CD14-positive monocyte (primary cell): ENCODE measurements at regions not wholly inside any gene's neighbourhood (a gene's known extent, or its start where the extent isn't known, plus 50 kb on each side); places are given as distances from the start of the nearest gene placed in this dataset.

Source experiments
- DNase-seq, 3 donors: peaks; one replicate each; pipeline ENCODE4 v3.0.0-alpha.2; 2011 to 2022
- H2AFZ ChIP-seq: 2 replicates; pipeline ENCODE4 v1.6.0; 2012; ENCODE audit warnings: mild to moderate bottlenecking, low read depth, low read length, inconsistent platforms; ENCODE audit not compliant: insufficient read depth, poor library complexity, severe bottlenecking
- H3K27ac ChIP-seq, 2 donors: 1 replicate in 1 of 2; 2 replicates in 1 of 2; pipeline ENCODE4 v1.5.1; 2012 to 2013; ENCODE audit warnings: low read length in 2 of 2, control low read depth in 1 of 2, inconsistent platforms in 1 of 2, low read depth in 1 of 2, mild to moderate bottlenecking in 1 of 2
- H3K27me3 ChIP-seq, 2 donors: one replicate each; pipeline versions ENCODE4 v1.6.0 to v1.6.1; 2011 to 2013; ENCODE audit warnings: low read length in 2 of 2; ENCODE audit not compliant: control insufficient read depth in 2 of 2, insufficient read depth in 2 of 2
- H3K36me3 ChIP-seq, 2 donors: replicated peaks in 1 of 2; 1 replicate in 1 of 2; 2 replicates in 1 of 2; pipeline versions ENCODE4 v1.5.1 to v1.6.1; 2012 to 2013; ENCODE audit warnings: low read length in 2 of 2, control low read depth in 1 of 2, inconsistent platforms in 1 of 2, mild to moderate bottlenecking in 1 of 2; ENCODE audit not compliant: insufficient read depth in 2 of 2, control insufficient read depth in 1 of 2
- H3K4me1 ChIP-seq, 2 donors: 1 replicate in 1 of 2; 2 replicates in 1 of 2; pipeline versions ENCODE4 v1.5.1 to v1.6.1; 2012 to 2013; ENCODE audit warnings: low read length in 2 of 2, control low read depth in 1 of 2, inconsistent platforms in 1 of 2, mild to moderate bottlenecking in 1 of 2, moderate library complexity in 1 of 2; ENCODE audit not compliant: insufficient read depth in 2 of 2, control insufficient read depth in 1 of 2
- H3K4me2 ChIP-seq: replicated peaks from 2 replicates; pipeline ENCODE3; 2012; ENCODE audit warnings: low read length, moderate library complexity, mild to moderate bottlenecking; ENCODE audit not compliant: poor library complexity, severe bottlenecking; ENCODE audit errors: extremely low read depth
- H3K4me3 ChIP-seq, 3 experiments: fragments of 200-600 bp in 1 of 3; sonication (generic) in 1 of 3; replicated peaks in 1 of 3; 1 replicate in 2 of 3; 2 replicates in 1 of 3; pipeline ENCODE4 v1.5.1; 2011 to 2013; ENCODE audit warnings: low read length in 3 of 3, mild to moderate bottlenecking in 3 of 3, control low read depth in 2 of 3, low read depth in 2 of 3, inconsistent platforms in 1 of 3, moderate library complexity in 1 of 3
- H3K79me2 ChIP-seq: 2 replicates; pipeline ENCODE4 v1.6.0; 2012; ENCODE audit warnings: mild to moderate bottlenecking, control low read depth, inconsistent platforms, low read length, moderate library complexity; ENCODE audit not compliant: insufficient read depth
- H3K9ac ChIP-seq: 2 replicates; pipeline ENCODE4 v1.6.0; 2017; ENCODE audit warnings: low read length, mild to moderate bottlenecking; ENCODE audit not compliant: insufficient read depth, poor library complexity, severe bottlenecking
- H3K9me3 ChIP-seq, 2 donors: replicated peaks in 1 of 2; 1 replicate in 1 of 2; 2 replicates in 1 of 2; pipeline versions ENCODE4 v1.5.1 to v1.6.1; 2012 to 2013; ENCODE audit warnings: low read length in 2 of 2, control low read depth in 1 of 2; ENCODE audit not compliant: control insufficient read depth in 1 of 2, insufficient read depth in 1 of 2
- H4K20me1 ChIP-seq: 2 replicates; pipeline ENCODE4 v1.6.0; 2012; ENCODE audit warnings: mild to moderate bottlenecking, low read length, control low read depth, moderate library complexity; ENCODE audit not compliant: insufficient read depth
- H3K27ac Mint-ChIP-seq, 7 donors: one replicate each; pipeline ENCODE4 v1.8.0; 2020; ENCODE audit warnings: mild to moderate bottlenecking in 7 of 7, mixed read lengths in 7 of 7, moderate library complexity in 6 of 7, inconsistent platforms in 2 of 7
- H3K27me3 Mint-ChIP-seq, 3 donors: one replicate each; pipeline ENCODE4 v1.8.0; 2021 to 2022; ENCODE audit warnings: low read depth in 3 of 3, mild to moderate bottlenecking in 3 of 3, mixed read lengths in 3 of 3, moderate library complexity in 3 of 3, inconsistent platforms in 1 of 3
- H3K36me3 Mint-ChIP-seq, 2 donors: one replicate each; pipeline ENCODE4 v1.8.0; 2020; ENCODE audit warnings: mixed read lengths in 2 of 2, inconsistent platforms in 1 of 2, mild to moderate bottlenecking in 1 of 2
- H3K4me1 Mint-ChIP-seq: one replicate; pipeline ENCODE4 v1.8.0; 2020; ENCODE audit warnings: mild to moderate bottlenecking, mixed read lengths
- H3K4me3 Mint-ChIP-seq, 2 donors: one replicate each; pipeline ENCODE4 v1.8.0; 2020; ENCODE audit warnings: mild to moderate bottlenecking in 2 of 2, mixed read lengths in 2 of 2, moderate library complexity in 1 of 2
- H3K9me3 Mint-ChIP-seq, 7 donors: one replicate each; pipeline ENCODE4 v1.8.0; 2020 to 2022; ENCODE audit warnings: mixed read lengths in 7 of 7, mild to moderate bottlenecking in 6 of 7, moderate library complexity in 6 of 7, inconsistent platforms in 2 of 7
- CTCF ChIP-seq: fragments of 200-600 bp; IDR thresholded peaks from one replicate; pipeline ENCODE4 v1.8.0; 2022; ENCODE audit warnings: antibody characterized with exemption, mild to moderate bottlenecking
- WGBS: methylation state at CpG from one replicate; pipeline ENCODE4 v1.1.5; 2013; ENCODE audit warnings: missing lambda C conversion rate; ENCODE audit not compliant: insufficient coverage; 5-methylcytosine and 5-hydroxymethylcytosine counted together
- intact Hi-C, 2 donors: fragments of 100-400 bp; cut with micrococcal nuclease; formaldehyde crosslinking; loops; one replicate each; pipeline versions ENCODE4 v1.15.0 to v1.15.1; 2023

GRCh38 chr12:127620735-127621355 lies 646.1 kb upstream of the TMEM132C start:
- WGBS = no CpG with 5 or more reads among the region's 2 CpGs
- no peaks in the 10 kb centered on the region for H3K4me1 Mint-ChIP-seq
- DNase-seq = no peak
- H3K27me3 Mint-ChIP-seq = peaks cover 0 to 6% (median 0%) of the 10 kb centered on the region in 3 donors
- no peak overlapping the region for H3K4me3 Mint-ChIP-seq
- Histone ChIP-seq H3K4me2 (no peak overlapping the region), H3K27ac (no peak overlapping the region), H3K79me2 (no peaks in the 10 kb centered on the region), H2AFZ (no peak overlapping the region), H3K27me3 (no peaks in the 10 kb centered on the region), H3K4me1 (no peaks in the 10 kb centered on the region), H3K9me3 (peaks cover 7 to 30% of the 10 kb centered on the region in 2 donors), H3K36me3 (no peaks in the 10 kb centered on the region), H3K9ac (no peak overlapping the region), H4K20me1 (no peaks in the 10 kb centered on the region), H3K4me3 (no peak overlapping the region)
- intact Hi-C loops = no loop called here
- H3K27ac Mint-ChIP-seq = no peak overlapping the region
- H3K9me3 Mint-ChIP-seq = peaks cover 3 to 26% (median 18%) of the 10 kb centered on the region in 7 donors
- no peaks in the 10 kb centered on the region for H3K36me3 Mint-ChIP-seq
- no peak for TF ChIP-seq CTCF

GRCh38 chr12:127621366-127621765 lies 645.6 kb upstream of the TMEM132C start:
- H3K4me1 ChIP-seq = no peaks in the 10 kb centered on the region
- H3K36me3 ChIP-seq = no peaks in the 10 kb centered on the region
- no peaks in the 10 kb centered on the region for H3K27me3 ChIP-seq
- H3K79me2 ChIP-seq = no peaks in the 10 kb centered on the region
- H3K27ac ChIP-seq = no peak overlapping the region
- peaks cover 7 to 30% of the 10 kb centered on the region in 2 donors for H3K9me3 ChIP-seq
- intact Hi-C loops = no loop called here
- DNase-seq = no peak
- no peak overlapping the region for H3K4me3 ChIP-seq
- no peak overlapping the region for H3K4me2 ChIP-seq
- H4K20me1 ChIP-seq = no peaks in the 10 kb centered on the region
- H2AFZ ChIP-seq = no peak overlapping the region
- no peaks in the 10 kb centered on the region for H3K4me1 Mint-ChIP-seq
- no peak overlapping the region for H3K27ac Mint-ChIP-seq
- no peak overlapping the region for H3K4me3 Mint-ChIP-seq
- H3K36me3 Mint-ChIP-seq = no peaks in the 10 kb centered on the region
- no peak overlapping the region for H3K9ac ChIP-seq
- TF ChIP-seq CTCF = no peak
- peaks cover 0 to 6% (median 0%) of the 10 kb centered on the region in 3 donors for H3K27me3 Mint-ChIP-seq
- H3K9me3 Mint-ChIP-seq = peaks cover 3 to 26% (median 18%) of the 10 kb centered on the region in 7 donors
- 81% methylated on average over 7 of the region's 9 CpGs for WGBS
